ENCODE measurements at regions not wholly inside any gene's neighbourhood (a gene's known extent, or its start where the extent isn't known, plus 50 kb on each side); places are given as distances from the start of the nearest gene placed in this dataset.

- TF ChIP-seq CHD7 (IDR thresholded peaks at IDR 0.05; ENCODE audit: insufficient replicate concordance, low read length) (no peak), CTCF (IDR thresholded peaks at IDR 0.05; ENCODE audit: control extremely low read depth in 1 of 3, insufficient read depth in 1 of 3, low read depth in 1 of 3, low read length in 3 of 3) (no peak), EP300 (IDR thresholded peaks at IDR 0.05; ENCODE audit: borderline replicate concordance in 1 of 2, low read depth in 2 of 2, low read length in 2 of 2) (no peak), RBBP5 (IDR thresholded peaks at IDR 0.05; ENCODE audit: borderline replicate concordance, low read depth, low read length) (no peak), RAD21 (IDR thresholded peaks at IDR 0.05 in 1 of 2, conservative IDR thresholded peaks at IDR 0.05 in 1 of 2; ENCODE audit: low read depth in 2 of 2, low read length in 2 of 2) (no peak), ZNF274 (IDR thresholded peaks at IDR 0.05; ENCODE audit: borderline replicate concordance, extremely low read depth, low read length) (no peak)
- TF ChIP-seq, protein P1, sequence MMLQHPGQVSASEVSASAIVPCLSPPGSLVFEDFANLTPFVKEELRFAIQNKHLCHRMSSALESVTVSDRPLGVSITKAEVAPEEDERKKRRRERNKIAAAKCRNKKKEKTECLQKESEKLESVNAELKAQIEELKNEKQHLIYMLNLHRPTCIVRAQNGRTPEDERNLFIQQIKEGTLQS (IDR thresholded peaks at IDR 0.05; ENCODE audit: insufficient read depth, low read depth, low read length): no peak
Observed at GRCh38 chr16:8474587-8474986, 115.7 kb downstream of the TMEM114 start (continued).
